HL-60/S4 treated with phorbol 12-myristate 13-acetate at 8.2 ng/mL for 4 days and 3 days (cell line): ENCODE measurements at regions not wholly inside any gene's neighbourhood (a gene's known extent, or its start where the extent isn't known, plus 50 kb on each side); places are given as distances from the start of the nearest gene placed in this dataset.
"Not testable (repeated sequence)": the region's sequence is repeated elsewhere in the genome, so short reads cannot be mapped to it uniquely, and the experiment has no call there.

Source experiments
- in situ Hi-C: fragments of 300-500 bp; cut with MboI; formaldehyde crosslinking; loops from 2 replicates; pipeline ENCODE4 v1.15.0; 2022; ENCODE audit warnings: low sequenced_read_pairs

DNA sequence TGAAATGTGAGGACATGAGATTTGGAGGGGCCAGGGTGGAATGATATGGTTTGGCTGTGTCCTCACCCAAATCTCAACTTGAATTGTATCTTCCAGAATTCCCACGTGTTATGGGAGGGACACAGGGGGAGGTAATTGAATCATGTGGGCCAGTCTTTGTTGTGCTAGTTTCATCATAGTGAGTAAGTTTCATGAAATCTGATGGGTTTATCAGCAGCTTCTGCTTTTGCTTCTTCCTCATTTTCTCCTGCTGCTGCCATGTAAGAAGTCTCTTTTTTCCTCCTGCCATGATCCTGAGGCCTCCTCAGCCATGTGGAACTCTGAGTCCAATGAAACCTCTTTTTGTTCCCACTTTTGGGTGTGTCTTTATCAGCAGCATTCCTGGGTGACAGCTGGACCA lies 104.3 kb upstream of the UNC5B start:
- in situ Hi-C loops: not testable (repeated sequence)

DNA sequence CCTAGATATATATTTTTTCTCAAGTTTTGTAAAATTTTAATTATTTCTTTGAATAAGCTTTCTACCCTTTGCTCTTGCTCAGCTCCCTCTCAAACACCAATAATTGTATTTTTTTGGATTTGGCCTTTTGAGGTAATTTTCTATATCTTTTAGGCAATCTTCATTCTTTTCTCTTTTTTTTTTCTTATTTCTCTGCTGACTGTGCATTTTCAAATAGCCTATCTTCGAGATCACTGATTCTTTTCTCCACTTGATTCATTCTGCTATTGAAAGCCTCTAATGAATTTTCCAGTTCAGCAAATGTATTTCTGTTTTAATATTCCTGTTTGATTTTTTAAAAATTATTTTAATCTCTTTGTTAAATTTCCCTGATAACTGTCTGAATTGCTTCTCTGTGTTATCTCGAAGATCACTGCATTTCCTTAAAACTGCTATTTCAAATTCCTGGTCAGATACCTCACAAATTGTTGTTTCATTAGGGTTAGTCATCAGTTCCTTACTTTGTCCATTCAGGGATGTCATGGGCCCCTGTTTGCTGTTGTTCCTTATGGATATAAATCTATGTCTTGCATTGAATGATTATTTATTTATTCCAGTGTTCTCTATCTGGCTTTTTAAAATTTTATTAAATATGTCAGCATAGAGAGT lies 100.1 kb upstream of the UNC5B start:
- in situ Hi-C loops: no loop called here

DNA sequence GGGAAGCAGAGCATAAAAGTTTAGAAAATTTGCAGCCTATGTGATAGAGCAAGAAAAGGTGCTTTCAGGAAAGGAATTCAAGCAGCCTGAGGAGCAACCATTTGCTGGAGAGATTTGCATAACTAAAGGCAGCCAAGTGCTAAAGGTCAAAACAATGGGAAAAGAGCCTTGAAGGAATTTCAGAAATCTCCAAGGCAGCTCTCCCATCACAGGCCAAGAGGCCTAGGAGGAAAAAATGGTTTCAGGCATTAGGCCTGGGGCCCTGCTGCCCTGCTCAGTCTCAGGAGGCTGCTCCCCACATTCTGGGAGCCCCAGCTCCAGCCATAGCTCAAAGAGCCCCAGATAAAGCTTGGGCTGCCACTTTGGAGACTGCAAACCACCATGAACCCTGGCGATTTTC lies 95.9 kb upstream of the UNC5B start:
- in situ Hi-C loops: no loop called here

DNA sequence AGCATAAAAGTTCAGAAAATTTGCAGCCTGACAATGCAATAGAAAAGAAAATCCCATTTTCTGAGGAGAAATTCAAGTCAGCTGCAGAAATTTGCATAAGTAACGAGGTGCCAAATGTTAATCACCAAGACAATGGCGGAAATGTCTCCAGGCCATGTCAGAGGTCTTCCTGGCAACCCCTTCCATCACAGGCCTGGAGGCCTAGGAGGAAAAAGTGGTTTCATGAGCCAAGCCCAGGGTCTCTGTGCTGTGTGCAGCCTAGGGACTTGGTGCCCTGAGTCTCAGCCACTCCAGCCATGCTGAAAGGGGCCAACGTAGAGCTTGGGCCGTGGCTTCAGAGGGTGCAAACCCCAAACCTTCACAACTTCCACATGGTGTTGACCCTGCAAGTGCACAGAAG lies 94.8 kb upstream of the UNC5B start:
- in situ Hi-C loops: not testable (repeated sequence)

DNA sequence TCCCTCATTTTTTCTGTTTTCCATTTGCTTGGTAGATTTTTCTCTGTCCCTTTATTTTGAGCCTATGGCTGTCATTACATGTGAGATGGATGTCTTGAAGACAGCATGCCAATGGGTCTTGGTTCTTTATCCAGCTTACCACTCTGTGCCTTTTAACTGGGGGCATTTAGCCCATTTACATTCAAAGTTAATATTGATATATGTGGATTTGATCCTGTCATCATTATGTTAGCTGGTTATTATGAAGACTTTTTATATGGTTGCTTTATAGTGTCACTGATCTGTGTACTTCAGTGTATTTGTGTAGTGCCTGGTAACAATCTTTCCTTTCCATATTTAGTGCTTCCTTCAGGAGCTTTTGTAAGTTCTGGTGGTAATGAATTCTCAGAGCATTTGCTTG lies 89.3 kb upstream of the UNC5B start:
- in situ Hi-C loops: no loop called here

DNA sequence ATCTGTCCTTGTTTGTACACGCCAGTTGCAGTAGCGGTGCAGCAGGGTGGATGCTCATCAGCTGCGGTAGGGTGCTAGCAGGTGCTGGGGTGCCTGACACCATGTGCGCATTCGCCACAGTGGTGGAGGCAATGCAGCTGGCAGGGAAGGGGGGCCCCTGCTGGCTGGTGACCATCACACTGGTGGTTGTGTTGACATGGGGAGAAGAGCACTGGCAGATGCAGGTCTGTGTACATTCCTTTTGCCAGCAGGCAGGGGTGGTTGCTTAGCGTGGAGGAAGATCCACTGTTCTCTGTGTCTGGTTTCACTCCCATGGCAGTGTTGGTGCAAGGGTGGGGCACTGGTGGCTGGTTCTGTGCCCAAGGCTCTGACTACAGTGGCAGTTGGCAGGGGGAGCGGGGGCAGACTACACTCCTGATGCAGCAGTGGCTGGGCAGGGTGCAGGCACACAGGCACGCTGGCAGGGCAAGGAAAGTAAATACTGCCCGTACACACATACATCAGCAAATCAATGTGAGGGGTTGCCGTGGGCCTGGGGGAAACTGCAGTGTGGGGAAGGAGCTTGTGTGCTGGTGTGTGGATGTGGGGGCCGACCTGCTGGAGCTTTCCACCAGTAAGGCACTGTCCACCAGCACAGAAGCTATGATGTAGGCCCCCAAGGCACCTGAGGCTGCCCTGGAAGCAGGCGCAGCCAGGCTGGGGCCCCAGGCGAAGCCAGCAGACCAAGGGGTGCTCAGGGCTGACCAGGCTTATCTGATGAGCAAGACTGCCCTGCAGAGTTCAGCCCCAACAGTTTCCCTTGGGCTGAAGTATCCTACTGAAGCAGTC lies 87.2 kb upstream of the UNC5B start:
- in situ Hi-C loops: no loop called here

DNA sequence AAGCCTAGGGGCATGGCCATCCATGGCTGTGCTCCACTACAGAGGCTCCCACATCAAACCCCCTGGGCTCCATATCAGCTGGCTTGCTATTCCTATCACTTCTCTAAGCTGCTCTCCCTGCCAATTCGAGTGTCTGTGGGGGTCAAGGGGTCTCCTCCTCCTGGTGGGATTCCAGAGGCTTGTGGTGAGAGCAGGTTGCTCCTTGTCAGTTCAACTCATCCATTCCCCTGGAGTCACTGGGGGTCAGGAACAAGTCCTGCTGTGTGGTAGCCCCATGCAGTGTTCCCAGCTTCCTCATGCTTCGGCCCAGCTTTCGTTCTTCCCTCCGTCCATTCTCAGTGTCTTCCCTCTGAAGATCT lies 86.6 kb upstream of the UNC5B start:
- in situ Hi-C loops: no loop called here

DNA sequence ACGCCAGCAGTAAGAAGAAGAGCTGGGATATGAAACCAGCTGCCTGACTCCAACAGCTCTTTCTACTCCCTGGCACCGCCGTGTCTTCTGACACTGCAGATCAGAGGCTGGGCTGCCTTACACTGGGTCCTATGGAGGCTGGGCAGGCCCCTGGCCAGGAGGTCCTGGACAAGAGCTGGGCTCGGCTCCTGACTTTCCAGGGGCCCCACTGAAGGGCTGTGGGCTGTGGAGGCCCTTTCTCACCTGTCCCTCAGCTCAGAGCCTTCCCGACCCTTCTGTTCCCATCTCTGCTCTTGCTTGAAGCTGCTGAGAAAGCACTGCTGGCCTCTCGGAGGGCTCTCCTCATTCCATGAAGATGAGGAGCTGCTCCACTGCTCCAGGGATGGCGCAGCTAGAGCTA lies 85.9 kb upstream of the UNC5B start:
- in situ Hi-C loops: no loop called here

DNA sequence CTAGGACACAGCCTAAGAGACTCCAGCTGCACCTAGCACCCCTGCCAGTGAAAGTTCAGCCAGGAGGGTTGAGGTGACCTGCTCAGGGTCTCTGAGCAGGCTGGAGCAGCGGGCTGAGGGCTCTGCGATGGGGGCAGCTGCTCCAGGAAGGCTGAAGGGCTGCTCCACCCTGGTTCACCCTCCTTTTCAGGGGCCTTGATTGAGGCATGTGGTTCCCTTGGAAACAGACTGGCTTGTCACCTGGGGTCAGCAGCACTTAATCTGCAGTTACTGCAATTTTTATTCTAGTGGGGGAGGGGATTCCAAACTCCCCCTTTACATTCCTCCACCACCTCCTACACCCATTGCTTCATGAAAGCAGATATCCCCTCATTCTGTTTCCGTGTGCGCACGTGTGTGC lies 85.3 kb upstream of the UNC5B start:
- in situ Hi-C loops: no loop called here

DNA sequence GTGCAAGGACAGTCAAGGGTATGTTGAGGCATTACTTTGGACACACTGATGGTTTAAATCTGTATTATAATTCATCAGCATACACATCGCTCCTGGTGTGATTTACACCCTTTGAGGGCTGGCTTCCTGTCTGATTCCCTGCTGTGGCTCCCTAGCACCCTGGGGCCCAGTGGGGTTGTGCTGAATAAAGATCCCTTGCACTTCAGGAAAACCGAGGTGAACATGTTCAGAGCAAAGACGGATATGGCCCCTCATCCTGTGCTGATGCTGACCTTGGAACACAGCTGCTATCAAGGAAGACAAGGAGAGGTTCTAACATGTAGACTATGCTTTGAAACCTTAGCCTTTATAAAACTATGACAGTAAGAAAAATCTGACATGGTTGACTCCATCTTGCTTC lies 84.6 kb upstream of the UNC5B start:
- in situ Hi-C loops: no loop called here

DNA sequence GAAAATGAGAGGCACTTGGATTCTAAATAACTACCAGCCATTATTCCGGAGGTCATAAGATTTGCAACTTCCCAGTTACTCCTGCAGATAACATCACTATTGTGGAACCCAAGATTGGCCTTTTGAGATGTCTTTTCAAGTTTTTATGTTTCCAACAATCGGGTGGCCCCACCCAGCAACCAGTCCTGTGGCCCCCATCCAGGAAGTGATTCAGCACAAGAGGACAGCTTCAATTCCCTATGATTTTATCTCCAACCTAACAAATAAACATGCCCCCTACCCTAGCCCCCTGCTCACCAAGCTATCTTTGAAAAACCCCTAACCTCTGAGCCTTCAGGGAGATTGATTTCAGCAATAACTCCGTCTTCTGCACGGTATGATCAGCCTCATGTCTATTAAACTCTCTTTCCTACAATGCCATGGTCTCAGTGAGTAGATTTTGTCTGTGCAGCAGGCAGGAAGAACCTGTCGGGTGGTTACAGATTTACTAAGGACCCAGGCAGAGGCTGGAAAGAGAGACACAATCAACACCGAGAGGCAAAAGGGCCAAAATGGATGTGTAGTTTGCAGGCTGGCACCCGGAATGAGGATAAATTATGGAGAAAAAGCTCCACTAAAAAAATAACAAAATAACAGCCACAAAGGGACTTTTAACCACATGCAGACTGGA lies 83.9 kb upstream of the UNC5B start:
- in situ Hi-C loops: no loop called here

DNA sequence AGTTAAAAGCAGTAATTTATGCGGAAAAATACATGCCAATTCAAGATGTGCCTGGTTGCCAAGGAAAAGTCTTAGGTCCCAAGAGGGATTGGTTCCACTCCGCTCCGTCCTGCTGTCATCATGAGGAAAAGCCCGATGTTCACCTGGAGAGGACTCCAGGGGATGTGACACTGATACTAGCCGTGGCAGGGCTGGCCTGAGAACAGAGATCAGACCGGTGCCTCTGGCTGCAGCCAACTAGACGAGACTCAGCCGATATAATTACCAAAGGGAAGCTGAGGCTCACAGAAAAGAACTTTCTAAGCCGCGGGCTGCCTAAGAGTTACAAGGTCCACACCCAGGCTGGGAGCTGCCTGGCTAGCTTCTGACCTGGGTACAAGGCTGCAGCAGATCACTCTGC lies 81.3 kb upstream of the UNC5B start:
- in situ Hi-C loops: no loop called here

DNA sequence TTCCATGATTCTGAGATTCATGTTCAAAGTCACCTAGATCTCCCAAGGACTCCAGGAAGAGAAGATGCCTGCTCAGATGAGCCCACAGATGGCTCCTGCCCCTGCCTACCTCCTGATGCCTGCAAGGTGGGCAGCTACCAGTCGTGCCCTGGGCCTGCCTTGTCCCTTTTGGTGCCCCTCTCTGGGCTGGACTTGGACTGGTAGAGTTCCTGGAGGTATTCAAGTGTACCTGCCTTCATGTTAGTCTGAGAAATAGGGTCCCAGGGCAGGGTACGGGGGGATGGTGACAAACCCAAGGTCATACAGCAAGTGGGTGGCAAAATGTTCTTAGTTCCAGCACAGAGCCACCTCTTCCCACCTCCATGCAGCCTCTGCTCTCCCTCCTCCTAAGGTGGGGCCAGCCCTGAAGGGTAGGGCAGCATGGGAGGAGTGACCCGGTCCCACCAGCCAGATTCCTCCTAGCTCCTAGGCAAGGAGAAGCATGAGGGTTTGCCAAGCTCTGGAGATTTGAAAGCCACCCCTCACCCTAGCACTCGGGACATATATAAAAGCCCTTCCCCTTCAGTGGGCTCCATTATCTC lies 80.8 kb upstream of the UNC5B start:
- in situ Hi-C loops: no loop called here

DNA sequence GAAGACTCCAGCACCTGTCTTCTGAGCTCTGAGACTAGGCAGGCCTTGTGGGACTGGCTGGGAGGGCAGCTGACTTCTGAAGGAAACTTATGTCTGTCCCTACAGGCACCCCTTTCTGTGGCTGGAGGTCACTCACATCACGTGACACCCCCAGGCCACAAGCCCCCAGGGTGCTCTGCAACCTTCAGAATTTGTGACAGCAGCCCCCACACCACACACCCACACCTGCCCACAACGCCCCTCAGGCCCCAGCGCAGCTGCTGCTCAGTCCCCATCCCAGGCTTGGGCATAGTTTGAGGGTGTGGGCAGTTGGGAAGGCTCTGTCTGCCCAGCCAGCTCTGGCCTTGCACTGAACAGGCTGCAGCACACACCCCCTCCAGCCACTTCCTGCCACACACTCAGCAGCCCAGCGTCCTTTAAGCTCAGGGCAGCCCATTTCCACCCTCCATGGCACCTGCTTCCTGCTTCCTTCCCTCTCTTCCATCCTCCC lies 80.0 kb upstream of the UNC5B start:
- in situ Hi-C loops: no loop called here

DNA sequence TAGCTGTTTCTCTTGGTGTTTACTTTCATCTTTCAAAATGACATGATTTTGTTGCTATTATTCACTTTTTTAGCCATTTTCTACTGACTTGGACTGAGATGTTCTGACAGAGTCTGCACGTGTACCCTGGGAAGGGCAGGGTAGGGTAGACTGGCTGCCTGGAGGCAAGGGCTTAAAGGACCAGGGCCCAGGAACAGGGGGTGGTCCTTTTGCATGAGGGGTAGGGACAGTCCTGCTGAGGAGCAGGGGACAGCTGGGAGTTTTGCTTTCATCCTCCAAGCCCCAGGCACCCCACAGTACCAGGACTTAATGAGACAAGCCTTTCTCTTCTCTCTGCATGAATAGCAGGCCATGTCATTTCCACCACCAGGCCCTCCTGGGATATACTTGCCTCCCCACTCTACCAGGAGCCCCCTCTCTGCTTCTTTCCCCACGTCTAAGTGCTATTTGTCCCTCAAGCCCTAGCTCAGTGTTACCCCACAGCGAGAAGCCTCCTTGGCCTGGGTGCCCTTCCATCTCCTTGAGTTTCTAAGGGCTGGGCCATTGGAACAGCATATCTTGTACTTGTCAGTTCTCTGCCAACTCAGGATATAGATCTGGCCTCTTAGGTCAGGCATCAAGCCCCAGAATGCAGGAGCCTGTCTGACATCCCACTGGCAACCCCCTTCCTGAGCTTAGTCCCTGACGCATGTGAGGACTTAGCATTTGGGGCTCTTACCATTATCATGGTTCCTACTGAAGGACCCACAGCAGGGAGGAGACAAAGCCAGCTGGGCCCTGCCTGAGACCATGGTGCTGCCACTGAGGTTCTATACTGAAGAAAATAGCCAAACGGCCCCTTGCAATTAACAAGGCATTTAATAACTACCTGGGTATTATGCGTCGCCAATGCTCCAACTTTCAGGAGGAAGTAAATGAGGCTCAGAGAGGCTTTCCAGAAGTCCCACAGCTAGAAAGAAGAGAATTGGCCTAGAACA lies 78.4 kb upstream of the UNC5B start:
- in situ Hi-C loops: no loop called here

DNA sequence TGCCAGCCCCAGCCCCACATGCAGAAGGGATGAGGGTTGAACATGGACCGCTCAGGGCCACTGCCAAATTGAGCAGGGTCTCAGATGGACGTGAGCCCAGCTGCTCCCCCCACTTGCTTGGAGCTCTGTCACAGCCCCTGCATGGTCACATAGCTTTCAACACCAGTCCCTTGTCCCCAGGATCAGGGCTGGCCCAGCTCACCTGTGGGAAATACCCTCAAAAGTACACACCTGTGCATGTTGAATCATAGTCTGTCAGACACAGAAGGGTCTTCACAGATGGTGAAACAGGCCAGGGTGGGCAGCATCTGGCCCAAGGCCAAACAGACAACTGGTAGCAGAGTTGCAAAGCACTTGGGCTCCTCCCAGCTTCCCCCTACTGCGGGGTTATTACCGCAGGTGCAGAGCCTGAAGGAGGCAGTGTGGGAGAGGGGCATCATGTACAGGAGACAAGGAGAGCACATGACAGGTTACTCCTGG lies 77.6 kb upstream of the UNC5B start:
- in situ Hi-C loops: no loop called here

DNA sequence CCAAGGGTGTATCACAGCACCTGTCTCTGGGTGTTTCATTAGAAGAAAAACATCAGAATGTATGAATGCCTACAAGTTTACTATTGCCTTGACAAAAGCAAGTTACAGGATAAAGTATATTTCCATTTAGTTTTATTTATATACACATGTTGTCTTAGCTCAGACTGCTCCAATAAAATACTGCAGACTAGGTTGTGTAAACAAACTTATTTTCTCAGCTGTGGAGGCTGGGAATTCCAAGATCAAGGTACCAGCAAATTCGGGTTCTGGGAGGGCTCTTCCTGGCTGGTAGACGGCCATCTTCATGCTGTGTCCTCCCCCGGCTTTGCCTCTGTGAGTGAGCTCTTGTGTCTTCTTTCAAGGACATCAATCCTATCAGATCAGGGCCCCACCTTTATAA lies 77.1 kb upstream of the UNC5B start:
- in situ Hi-C loops: no loop called here

DNA sequence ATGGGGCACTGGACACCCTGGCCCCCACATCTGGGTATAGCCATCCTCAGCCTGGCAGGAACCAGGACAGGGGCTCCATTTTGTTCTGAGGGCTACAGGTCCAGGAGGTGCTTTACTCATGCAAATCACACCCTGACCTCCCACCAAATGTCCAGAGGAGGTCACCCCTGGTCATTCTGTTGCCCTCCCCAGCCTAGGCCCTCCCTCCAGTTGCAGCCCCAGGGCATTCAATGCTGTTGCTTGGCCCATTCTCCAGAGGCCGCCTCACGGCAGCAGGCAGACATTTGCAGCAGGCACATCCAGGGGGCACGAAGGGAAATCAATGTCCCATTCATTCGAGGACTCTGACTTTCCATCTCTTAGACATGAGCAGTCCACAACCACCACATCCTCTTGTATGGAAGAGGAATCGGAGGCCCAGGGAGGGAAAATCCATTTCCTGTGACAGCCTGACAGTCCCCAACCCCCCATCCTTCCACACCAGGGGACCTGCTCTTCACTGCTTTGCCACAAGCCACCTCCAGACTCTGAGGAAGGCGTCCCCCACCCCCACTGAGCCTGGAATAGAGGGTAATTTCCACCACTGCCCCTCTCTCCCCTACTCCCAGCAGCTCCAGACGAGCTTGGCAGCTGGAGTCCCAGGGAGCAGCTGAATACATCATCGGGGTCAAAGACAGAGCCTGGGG lies 76.2 kb upstream of the UNC5B start:
- in situ Hi-C loops: no loop called here

DNA sequence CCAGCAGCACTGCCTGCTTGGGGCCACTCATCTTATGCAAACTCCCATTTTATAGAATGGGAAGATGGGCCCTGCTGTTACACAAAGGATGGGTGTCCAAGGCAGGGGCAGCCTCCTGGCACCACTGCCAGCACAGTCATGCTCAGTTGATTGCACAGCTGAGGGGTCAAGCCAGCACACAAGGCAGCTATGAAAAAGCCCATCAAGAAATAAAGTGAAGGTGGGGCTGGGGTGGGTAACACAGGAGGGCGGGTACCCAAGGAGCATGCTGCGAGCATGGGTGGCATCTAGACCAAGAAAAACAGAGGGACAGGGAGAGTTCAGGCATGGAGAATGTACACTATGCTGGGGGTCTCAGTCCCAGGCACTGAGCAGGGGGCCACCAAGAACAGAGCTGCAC lies 74.7 kb upstream of the UNC5B start:
- in situ Hi-C loops: no loop called here
